HG03520 (cell line): ENCODE measurements at regions not wholly inside any gene's neighbourhood (a gene's known extent, or its start where the extent isn't known, plus 50 kb on each side); places are given as distances from the start of the nearest gene placed in this dataset.

ENCODE experiments used
- ATAC-seq: cut with Tn5 transposase; IDR thresholded peaks from one replicate; pipeline ENCODE4 v1.9.1; 2021; ENCODE audit warnings: mild to moderate bottlenecking, moderate library complexity; ENCODE audit not compliant: unreplicated experiment

GRCh38 chr2:12827721-12828120 lies 111.0 kb downstream of the TRIB2 start:
- ATAC-seq = no peak

GRCh38 chr2:12828980-12829379 lies 112.2 kb downstream of the TRIB2 start:
- no peak for ATAC-seq

- ATAC-seq = no peak
Observed at GRCh38 chr2:12831016-12831415, 114.3 kb downstream of the TRIB2 start.

DNA sequence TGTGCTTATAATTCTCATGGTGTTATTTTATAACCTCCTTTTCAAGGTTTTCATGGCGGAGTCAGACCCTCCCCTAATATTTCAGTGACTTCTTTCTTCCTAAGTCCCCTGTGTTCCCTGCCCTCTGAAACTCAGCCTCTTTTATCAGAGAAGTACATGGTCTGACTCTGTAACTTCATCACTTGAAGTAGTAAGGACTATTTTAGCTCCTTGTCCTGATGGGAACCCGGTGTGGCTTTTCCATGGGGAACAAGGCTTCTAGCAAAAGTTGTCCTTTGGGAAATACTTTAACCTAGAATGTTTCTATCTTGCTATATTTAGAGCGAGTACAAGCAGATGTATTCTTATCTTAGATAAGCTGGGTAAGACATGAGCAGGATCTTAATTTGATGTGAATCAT lies 117.5 kb downstream of the TRIB2 start:
- no peak for ATAC-seq

DNA sequence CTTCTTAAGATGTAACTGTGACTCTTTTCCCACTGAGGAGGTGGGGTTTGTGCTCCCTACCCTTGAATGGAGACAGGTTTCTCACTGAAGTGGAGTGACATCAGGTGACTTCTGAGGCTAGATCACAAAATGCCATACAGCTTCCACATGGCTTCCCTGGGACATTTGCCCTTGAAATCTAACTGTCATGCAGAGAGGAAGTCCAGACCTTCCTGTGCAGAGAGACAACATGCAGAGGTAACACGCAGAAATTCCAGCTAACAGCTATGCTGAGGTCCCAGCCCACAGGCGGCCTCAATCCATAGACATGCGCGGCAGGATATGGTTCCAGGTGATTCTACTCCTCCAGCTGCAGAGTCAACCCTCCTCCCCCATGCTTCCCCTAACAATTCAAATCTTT lies 119.0 kb downstream of the TRIB2 start:
- no peak for ATAC-seq

GRCh38 chr2:12839339-12839738 lies 122.6 kb downstream of the TRIB2 start:
- ATAC-seq = no peak

DNA sequence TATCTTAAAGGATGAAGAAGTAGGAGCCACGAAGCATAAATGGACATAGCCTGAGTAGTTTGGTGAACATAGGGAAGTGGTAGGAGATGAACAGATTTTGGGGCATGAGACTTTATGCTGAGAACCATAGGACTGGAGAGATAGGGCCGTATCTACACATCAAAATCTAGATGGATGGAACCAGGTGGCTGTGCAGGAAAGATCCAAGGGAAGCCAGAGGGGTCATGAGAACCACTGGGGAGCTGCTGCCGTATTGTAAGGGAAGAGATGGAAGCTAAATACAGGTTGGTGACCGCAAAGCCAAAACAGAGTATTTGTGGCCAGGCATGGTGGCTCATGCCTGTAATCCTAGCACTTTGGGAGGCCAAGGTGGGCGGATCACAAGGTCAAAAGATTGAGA lies 124.3 kb downstream of the TRIB2 start:
- ATAC-seq = no peak

DNA sequence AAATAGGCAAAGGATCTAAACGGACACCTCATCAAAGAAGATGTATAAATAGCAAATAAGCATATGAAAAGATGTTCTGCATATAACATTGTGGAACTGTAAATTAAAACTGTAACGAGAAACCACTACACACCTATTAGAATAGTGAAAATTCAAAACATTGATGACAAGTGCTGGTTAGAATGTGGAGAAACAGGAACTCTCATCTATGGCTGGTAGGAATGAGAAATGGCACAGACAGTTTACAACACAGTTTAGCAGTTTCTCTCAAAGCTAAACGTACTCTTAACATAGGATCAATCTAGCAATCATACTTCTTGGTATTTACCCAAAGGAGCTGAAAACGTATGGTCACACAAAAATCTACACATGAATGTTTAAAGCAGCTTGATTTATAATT lies 126.2 kb downstream of the TRIB2 start:
- ATAC-seq = no peak

- no peak for ATAC-seq
Observed at GRCh38 chr2:12844511-12844910, 127.8 kb downstream of the TRIB2 start.

GRCh38 chr2:12847694-12848575 lies 131.2 kb downstream of the TRIB2 start:
- ATAC-seq = no peak

DNA sequence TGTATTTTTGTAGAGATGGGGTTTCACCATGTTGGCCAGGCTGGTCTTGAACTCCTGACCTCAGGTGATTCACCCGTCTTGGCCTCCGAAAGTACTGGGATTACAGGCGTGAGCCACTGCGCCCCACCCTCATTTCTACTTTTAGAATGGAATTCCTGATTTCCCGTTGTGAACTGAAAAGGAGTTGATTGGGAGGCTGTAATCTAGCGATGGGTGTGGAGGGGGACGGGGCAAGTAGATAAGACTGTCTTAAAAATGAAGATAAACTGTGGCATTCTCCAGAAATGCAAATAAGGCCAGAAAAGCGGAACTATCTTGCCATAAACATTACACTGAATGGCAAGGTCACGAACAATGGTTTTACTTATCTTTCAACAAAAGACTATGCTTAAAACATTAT lies 135.4 kb downstream of the TRIB2 start:
- no peak for ATAC-seq

- no peak for ATAC-seq
Observed at GRCh38 chr2:12854001-12854530, 137.3 kb downstream of the TRIB2 start.

DNA sequence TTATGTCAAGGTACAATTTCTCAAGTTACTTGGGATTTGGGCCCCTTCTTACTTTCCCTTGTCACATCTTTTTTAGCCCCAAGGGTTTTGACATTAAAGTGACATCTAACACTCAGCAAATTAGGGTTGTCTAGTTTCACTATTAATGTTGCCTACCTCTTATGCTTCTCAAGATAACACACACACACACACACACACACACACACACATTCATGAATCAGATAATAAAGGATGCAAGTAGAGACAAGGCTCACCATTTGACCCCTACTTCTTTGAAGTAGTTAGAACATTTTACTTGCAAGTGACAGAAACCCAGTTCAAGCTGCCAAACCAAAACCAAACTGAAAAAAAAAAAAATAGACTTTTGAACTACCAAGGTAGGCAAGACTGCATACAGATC lies 138.8 kb downstream of the TRIB2 start:
- no peak for ATAC-seq

DNA sequence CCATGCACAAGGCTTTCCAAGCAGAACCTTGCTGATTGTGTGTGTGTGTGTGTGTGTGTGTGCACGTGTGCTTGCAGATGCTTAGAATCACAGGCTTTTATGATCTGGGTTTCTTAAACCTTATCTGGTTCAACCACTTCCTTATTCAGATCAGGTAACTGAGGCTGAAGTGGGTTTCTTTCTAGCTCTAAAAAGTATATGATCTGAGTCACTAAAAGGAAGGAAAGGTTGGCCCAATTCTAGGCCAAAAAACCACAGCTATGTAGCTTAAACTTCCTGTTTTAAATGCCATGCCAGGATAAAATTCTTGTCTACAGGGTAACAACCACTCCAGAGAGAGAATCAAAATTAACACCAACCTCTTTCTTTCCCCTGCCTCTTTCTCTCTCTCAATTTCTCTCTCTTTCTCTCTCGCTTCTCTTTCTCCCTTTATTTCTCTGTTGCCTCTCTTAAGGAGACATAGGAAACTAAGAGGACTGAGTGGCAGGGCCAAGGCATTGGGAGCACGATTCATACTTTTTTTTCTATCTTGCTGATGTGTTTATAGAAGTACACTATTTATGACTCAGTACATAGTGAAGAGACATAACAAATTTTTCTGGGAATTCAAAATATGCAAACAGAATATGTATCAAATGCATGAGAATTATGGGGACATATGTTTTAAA lies 140.3 kb downstream of the TRIB2 start:
- no peak for ATAC-seq

DNA sequence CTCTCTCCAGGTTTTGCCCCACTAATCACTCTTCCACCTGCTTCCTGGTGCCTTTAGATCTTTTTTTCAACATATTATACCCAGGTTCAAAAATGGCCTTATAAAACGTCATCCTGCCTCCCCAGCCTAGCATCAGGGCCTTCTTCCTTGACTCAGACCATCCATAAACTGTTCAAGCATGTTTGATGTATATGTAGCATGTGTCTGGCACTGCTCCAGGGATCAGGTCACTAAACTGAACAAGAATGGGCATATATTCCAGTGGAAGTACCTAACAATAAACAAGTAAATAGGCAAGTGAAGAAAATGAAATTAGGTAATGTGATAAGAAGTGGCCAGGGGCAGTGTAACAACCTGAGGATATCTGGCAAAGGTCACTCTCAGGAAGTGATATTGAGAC lies 141.2 kb downstream of the TRIB2 start:
- ATAC-seq = no peak

GRCh38 chr2:12858786-12859185 lies 142.1 kb downstream of the TRIB2 start:
- no peak for ATAC-seq

- no peak for ATAC-seq
Observed at GRCh38 chr2:12861344-12861930, 144.7 kb downstream of the TRIB2 start.

DNA sequence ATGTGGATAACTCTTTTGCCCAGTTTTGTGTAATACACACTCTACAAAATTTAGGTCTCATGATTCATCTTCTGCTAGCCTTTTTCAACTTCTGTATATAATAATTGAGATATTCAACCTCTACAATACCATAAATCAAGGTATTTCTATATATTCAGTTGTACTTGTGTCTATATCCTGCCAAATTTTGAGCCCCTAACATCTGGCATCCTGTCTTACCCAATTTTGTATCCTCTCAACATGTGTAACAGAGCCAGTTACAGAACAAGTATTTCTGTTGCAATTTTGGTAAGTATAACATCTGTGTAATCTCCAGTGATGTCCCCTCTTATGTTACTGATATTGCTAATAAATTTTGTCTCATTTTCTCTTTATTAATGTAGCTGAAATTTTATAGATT lies 145.8 kb downstream of the TRIB2 start:
- no peak for ATAC-seq

DNA sequence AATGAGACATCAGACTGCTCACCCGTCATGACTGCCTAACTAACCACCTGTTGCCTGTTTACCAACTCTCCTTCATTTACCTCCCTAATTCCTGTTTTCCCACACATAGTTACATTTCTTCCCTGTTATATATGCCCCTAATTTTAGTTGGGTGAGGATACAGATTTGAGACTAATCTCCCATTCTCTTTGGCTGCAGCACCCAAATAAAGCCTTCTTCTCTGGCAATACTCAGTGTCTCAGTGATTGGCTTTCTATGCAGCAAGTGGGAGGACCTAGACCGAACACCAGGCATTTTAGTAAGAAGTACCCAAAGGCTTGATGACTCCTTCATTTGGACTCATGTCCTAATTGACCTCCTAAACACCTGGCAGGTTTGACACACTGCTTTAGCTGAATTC lies 147.2 kb downstream of the TRIB2 start:
- no peak for ATAC-seq

DNA sequence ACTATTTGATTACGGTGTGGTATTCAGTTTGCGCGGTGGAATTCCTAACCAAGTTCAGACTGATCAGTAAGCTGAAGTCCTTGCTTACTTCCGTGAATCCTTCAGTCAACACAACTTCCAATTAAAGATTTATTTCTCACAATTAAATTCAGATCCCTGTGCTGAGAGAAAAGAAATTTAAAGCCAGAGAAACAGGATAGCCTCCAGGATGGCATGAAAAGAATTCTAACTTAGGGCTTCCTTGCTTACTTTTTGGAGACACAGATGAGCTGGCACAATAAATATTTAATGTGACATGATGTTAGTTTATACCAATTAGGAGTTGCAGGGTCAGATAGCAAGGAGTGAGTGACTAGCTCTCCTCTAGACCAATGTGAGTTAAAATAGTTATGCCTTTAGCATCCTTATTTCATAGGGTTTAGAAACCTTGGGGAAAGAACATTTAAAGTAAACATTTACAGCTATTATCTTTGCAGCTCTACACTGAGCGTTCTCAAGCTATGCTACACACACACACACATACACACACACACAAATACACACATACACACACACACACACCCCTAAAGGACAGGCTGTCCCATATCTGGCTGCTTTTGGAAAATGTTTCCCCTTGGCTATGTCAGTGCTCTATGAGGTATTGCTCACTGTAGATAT lies 151.0 kb downstream of the TRIB2 start:
- ATAC-seq = no peak

DNA sequence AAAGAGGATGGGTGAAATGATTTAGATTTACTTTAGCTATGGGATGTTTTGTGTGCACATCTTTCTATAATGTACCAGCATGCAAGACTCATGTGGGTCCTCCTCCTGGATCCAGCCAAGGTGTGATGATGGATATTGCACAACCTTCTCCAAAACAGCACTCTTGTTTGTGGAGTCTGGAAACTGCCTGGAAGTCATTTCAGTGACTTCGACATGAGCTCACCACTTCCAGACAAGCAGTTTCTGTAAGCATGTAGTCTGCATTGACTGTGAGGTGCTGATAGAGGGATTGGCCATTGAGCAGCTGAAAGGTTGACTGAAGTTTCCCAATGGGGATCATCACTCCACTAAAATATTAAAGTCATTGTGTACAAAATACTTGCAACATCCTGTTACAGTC lies 154.0 kb downstream of the TRIB2 start:
- ATAC-seq = no peak
